HEK293 (cell line): ENCODE measurements at regions not wholly inside any gene's neighbourhood (a gene's known extent, or its start where the extent isn't known, plus 50 kb on each side); places are given as distances from the start of the nearest gene placed in this dataset.

Experiments used
- CTCF ChIA-PET: fragments of 350-600 bp; formaldehyde crosslinking; extraction: SDS; loops from one replicate; lab custom pipeline; 2021; ENCODE audit warnings: antibody characterized with exemption; lab: Yijun Ruan, JAX
- POLR2A ChIA-PET: fragments of 300-600 bp; formaldehyde crosslinking; extraction: SDS; loops from one replicate; lab custom pipeline; 2020; ENCODE audit warnings: antibody characterized with exemption, inconsistent platforms; lab: Yijun Ruan, JAX
- H3K27ac ChIP-seq: fragments of 200-500 bp; sonication (Bioruptor generic); 2 replicates; pipeline ENCODE4 v1.5.1; 2014; ENCODE audit warnings: low read depth, low read length, control low read depth, inconsistent platforms; ENCODE audit errors: extremely low read depth
- H3K36me3 ChIP-seq, 2 experiments: fragments of 200-500 bp in 1 of 2; sonication (Bioruptor generic) in 1 of 2; 1 replicate in 1 of 2; 2 replicates in 1 of 2; pipeline ENCODE4 v1.5.1; 2014 to 2017; ENCODE audit warnings: inconsistent platforms in 2 of 2, low read length in 2 of 2; ENCODE audit not compliant: control insufficient read depth in 2 of 2, insufficient read depth in 1 of 2
- H3K4me1 ChIP-seq: fragments of 200-500 bp; sonication (Bioruptor generic); 2 replicates; pipeline ENCODE4 v1.5.1; 2014; ENCODE audit warnings: mild to moderate bottlenecking, low read length, inconsistent platforms; ENCODE audit not compliant: control insufficient read depth, insufficient read depth
- H3K4me3 ChIP-seq: 2 replicates; pipeline ENCODE4 v1.5.1; 2011; ENCODE audit warnings: low read depth, mild to moderate bottlenecking, control low read depth, low read length, moderate library complexity
- H3K9me3 ChIP-seq: fragments of 200-500 bp; sonication (Bioruptor generic); 2 replicates; pipeline ENCODE4 v1.5.1; 2014; ENCODE audit warnings: low read depth, low read length, inconsistent platforms; ENCODE audit not compliant: control insufficient read depth, insufficient read depth
- IKZF3 ChIP-seq: fragments of 450-650 bp; IDR thresholded peaks from 2 replicates; pipeline ENCODE4 v1.5.0; 2018; ENCODE audit warnings: missing biosample characterization, mild to moderate bottlenecking, missing genetic modification characterization, moderate library complexity
- PRDM1 ChIP-seq: fragments of 450-650 bp; formaldehyde crosslinking; IDR thresholded peaks from 2 replicates; pipeline ENCODE4; 2016; ENCODE audit warnings: missing biosample characterization, missing genetic modification characterization
- PRDM10 ChIP-seq: fragments of 450-650 bp; formaldehyde crosslinking; IDR thresholded peaks from 2 replicates; pipeline ENCODE4 v1.5.1; 2016; ENCODE audit warnings: missing biosample characterization, missing genetic modification characterization
- PRDM4 ChIP-seq: fragments of 450-650 bp; formaldehyde crosslinking; IDR thresholded peaks from 2 replicates; pipeline ENCODE4 v1.5.1; 2017; ENCODE audit warnings: missing biosample characterization, missing genetic modification characterization
- SCRT2 ChIP-seq: fragments of 450-650 bp; formaldehyde crosslinking; IDR thresholded peaks from 2 replicates; pipeline ENCODE4 v1.5.1; 2016; ENCODE audit warnings: missing biosample characterization, missing genetic modification characterization
- TRIM28 ChIP-seq: IDR thresholded peaks from 2 replicates; pipeline ENCODE4 v1.6.1; 2011; ENCODE audit warnings: low read length, control low read depth, borderline replicate concordance
- WT1 ChIP-seq: fragments of 450-650 bp; formaldehyde crosslinking; IDR thresholded peaks from 2 replicates; pipeline ENCODE4 v1.5.1; 2016; ENCODE audit warnings: missing biosample characterization, missing genetic modification characterization
- ZBTB20 ChIP-seq: fragments of 450-650 bp; formaldehyde crosslinking; IDR thresholded peaks from 2 replicates; pipeline ENCODE4 v1.5.1; 2016; ENCODE audit warnings: missing biosample characterization, missing genetic modification characterization
- ZBTB7A ChIP-seq: fragments of 450-650 bp; formaldehyde crosslinking; IDR thresholded peaks from 2 replicates; pipeline ENCODE4 v1.5.1; 2016; ENCODE audit warnings: low read depth, missing biosample characterization, missing genetic modification characterization
- ZNF133 ChIP-seq: fragments of 450-650 bp; formaldehyde crosslinking; IDR thresholded peaks from 2 replicates; pipeline ENCODE4 v1.5.1; 2016; ENCODE audit warnings: missing biosample characterization, missing genetic modification characterization
- ZNF18 ChIP-seq: fragments of 450-650 bp; formaldehyde crosslinking; IDR thresholded peaks from 2 replicates; pipeline ENCODE4 v1.5.1; 2016; ENCODE audit warnings: missing biosample characterization, missing genetic modification characterization
- ZNF214 ChIP-seq: fragments of 450-650 bp; formaldehyde crosslinking; IDR thresholded peaks from 2 replicates; pipeline ENCODE4 v1.5.1; 2017; ENCODE audit warnings: missing biosample characterization, mild to moderate bottlenecking, missing genetic modification characterization, borderline replicate concordance
- ZNF335 ChIP-seq: fragments of 450-650 bp; formaldehyde crosslinking; conservative IDR thresholded peaks from 2 replicates; pipeline ENCODE4 v1.5.1; 2016; ENCODE audit warnings: missing biosample characterization, missing genetic modification characterization
- ZNF37A ChIP-seq: fragments of 450-650 bp; IDR thresholded peaks from 2 replicates; pipeline ENCODE4 v1.5.1; 2018; ENCODE audit warnings: missing biosample characterization, missing genetic modification characterization
- ZNF529 ChIP-seq: fragments of 450-650 bp; formaldehyde crosslinking; IDR thresholded peaks from 2 replicates; pipeline ENCODE4 v1.5.1; 2017; ENCODE audit warnings: missing genetic modification characterization, missing biosample characterization; ENCODE audit not compliant: insufficient replicate concordance
- ZNF544 ChIP-seq: fragments of 450-650 bp; formaldehyde crosslinking; IDR thresholded peaks from 2 replicates; pipeline ENCODE4 v1.5.0; 2017; ENCODE audit warnings: missing biosample characterization, missing genetic modification characterization
- ZNF549 ChIP-seq: fragments of 450-650 bp; IDR thresholded peaks from 2 replicates; pipeline ENCODE4 v1.5.1; 2018; ENCODE audit warnings: missing biosample characterization, missing genetic modification characterization, mild to moderate bottlenecking, inconsistent platforms, moderate library complexity
- ZNF629 ChIP-seq: fragments of 450-650 bp; formaldehyde crosslinking; IDR thresholded peaks from 2 replicates; pipeline ENCODE4 v1.5.1; 2017; ENCODE audit warnings: missing biosample characterization, missing genetic modification characterization
- ZNF654 ChIP-seq: fragments of 450-650 bp; formaldehyde crosslinking; IDR thresholded peaks from 2 replicates; pipeline ENCODE4 v1.5.1; 2016; ENCODE audit warnings: low read depth, missing biosample characterization, missing genetic modification characterization
- ZNF792 ChIP-seq: fragments of 450-650 bp; formaldehyde crosslinking; IDR thresholded peaks from 2 replicates; pipeline ENCODE4 v1.5.1; 2016; ENCODE audit warnings: missing biosample characterization, missing genetic modification characterization
- ZNF843 ChIP-seq: fragments of 450-650 bp; formaldehyde crosslinking; IDR thresholded peaks from 2 replicates; pipeline ENCODE4 v1.5.1; 2016; ENCODE audit warnings: missing biosample characterization, missing genetic modification characterization
- ZSCAN16 ChIP-seq: fragments of 450-650 bp; formaldehyde crosslinking; IDR thresholded peaks from 2 replicates; pipeline ENCODE4 v1.5.1; 2016; ENCODE audit warnings: missing biosample characterization, missing genetic modification characterization
- ZSCAN30 ChIP-seq: fragments of 450-650 bp; IDR thresholded peaks from 2 replicates; pipeline ENCODE4 v1.5.1; 2018; ENCODE audit warnings: missing biosample characterization, mild to moderate bottlenecking, missing genetic modification characterization, moderate library complexity

GRCh38 chr10:128957221-128957620, 509.8 kb upstream of the MGMT start:
- ChIA-PET POLR2A (no interaction called here), CTCF (no interaction called here)
- TF ChIP-seq PRDM1 (tag by site-specific recombination) (no peak), SCRT2 (no peak), ZNF335 (tag by site-specific recombination) (no peak), PRDM10 (tag by site-specific recombination) (no peak), ZBTB20 (tag by site-specific recombination) (no peak), TRIM28 (no peak), ZNF843 (tag by site-specific recombination) (no peak), ZNF654 (tag by site-specific recombination) (no peak), ZNF529 (tag by site-specific recombination) (no peak)
- no peak overlapping the region for H3K27ac ChIP-seq
- H3K4me3 ChIP-seq: no peak overlapping the region
- no peaks in the 10 kb centered on the region for H3K4me1 ChIP-seq
- H3K9me3 ChIP-seq: no peaks in the 10 kb centered on the region
- H3K36me3 ChIP-seq: no peaks in the 10 kb centered on the region

- CTCF ChIA-PET: no interaction called here
These were observed 508.0 kb upstream of the MGMT start for GRCh38 chr10:128958834-128959690.

More at GRCh38 chr10:128958834-128959690, 508.0 kb upstream of the MGMT start:
- Histone ChIP-seq H3K4me1 (no peaks in the 10 kb centered on the region), H3K36me3 (no peaks in the 10 kb centered on the region), H3K4me3 (no peak overlapping the region), H3K9me3 (no peaks in the 10 kb centered on the region), H3K27ac (no peak overlapping the region)
- POLR2A ChIA-PET: no interaction called here
- no peak for TF ChIP-seq ZNF37A (tag by site-specific recombination)
- no peak for TF ChIP-seq ZNF549
- TF ChIP-seq ZBTB7A (tag by site-specific recombination): no peak
- no peak for TF ChIP-seq ZNF133 (tag by site-specific recombination)
- TF ChIP-seq ZNF18 (tag by site-specific recombination): no peak
- no peak for TF ChIP-seq ZSCAN16 (tag by site-specific recombination)
- no peak for TF ChIP-seq WT1 (tag by site-specific recombination)
- TF ChIP-seq IKZF3: no peak
- TF ChIP-seq ZNF654 (tag by site-specific recombination): no peak
- no peak for TF ChIP-seq ZNF544 (tag by site-specific recombination)
- no peak for TF ChIP-seq ZNF335 (tag by site-specific recombination)
- no peak for TF ChIP-seq ZNF629
- no peak for TF ChIP-seq ZNF792
- no peak for TF ChIP-seq PRDM4 (tag by site-specific recombination)
- no peak for TF ChIP-seq ZNF214 (tag by site-specific recombination)
- TF ChIP-seq ZSCAN30 (tag by site-specific recombination): no peak
